Activated T-helper 2 cell treated with anti-CD3 and anti-CD28 coated beads, Interferon-gamma antibody, Interleukin-2, Interleukin-4, amounts not matched to agents 10 μg/mL and 5 μg/mL and 100 μg/mL, durations not matched to agents 14 hours and 24 hours and 36 hours (primary cell): ENCODE measurements at regions not wholly inside any gene's neighbourhood (a gene's known extent, or its start where the extent isn't known, plus 50 kb on each side); places are given as distances from the start of the nearest gene placed in this dataset.

ENCODE experiments used
- DNase-seq: peaks from one replicate; pipeline ENCODE4 v3.0.0; 2021; ENCODE audit warnings: low spot score
- H3K27ac Mint-ChIP-seq: one replicate; pipeline ENCODE4 v1.8.0; 2021; ENCODE audit warnings: mixed read lengths
- H3K27me3 Mint-ChIP-seq: one replicate; pipeline ENCODE4 v1.8.0; 2021; ENCODE audit warnings: low read depth, mixed read lengths
- H3K36me3 Mint-ChIP-seq: one replicate; pipeline ENCODE4 v1.8.0; 2021; ENCODE audit warnings: low read depth, mixed read lengths
- H3K4me1 Mint-ChIP-seq: one replicate; pipeline ENCODE4 v1.8.0; 2021; ENCODE audit warnings: low read depth, mixed read lengths
- H3K4me3 Mint-ChIP-seq: one replicate; pipeline ENCODE4 v1.8.0; 2021; ENCODE audit warnings: low read depth, mild to moderate bottlenecking, moderate library complexity, mixed read lengths
- H3K9me3 Mint-ChIP-seq: one replicate; pipeline ENCODE4 v1.8.0; 2021; ENCODE audit warnings: mixed read lengths
- intact Hi-C: fragments of 100-400 bp; cut with micrococcal nuclease; formaldehyde crosslinking; loops from one replicate; pipeline ENCODE4 v1.15.1; 2023

GRCh38 chr7:88484551-88484950 lies 177.9 kb upstream of the STEAP4 start:
- H3K27me3 Mint-ChIP-seq, result peaks cover 1% of the 10 kb centered on the region
- H3K4me1 Mint-ChIP-seq, result no peaks in the 10 kb centered on the region
- no peaks in the 10 kb centered on the region for H3K36me3 Mint-ChIP-seq
- H3K4me3 Mint-ChIP-seq, result no peak overlapping the region
- no peak for DNase-seq
- no peak overlapping the region for H3K27ac Mint-ChIP-seq
- intact Hi-C loops, result no loop called here
- H3K9me3 Mint-ChIP-seq, result no peaks in the 10 kb centered on the region

- no peak for DNase-seq
- intact Hi-C loops, result no loop called here
- no peak overlapping the region for H3K27ac Mint-ChIP-seq
- no peaks in the 10 kb centered on the region for H3K9me3 Mint-ChIP-seq
- H3K4me1 Mint-ChIP-seq, result no peaks in the 10 kb centered on the region
- H3K36me3 Mint-ChIP-seq, result no peaks in the 10 kb centered on the region
- H3K27me3 Mint-ChIP-seq, result peaks cover 2% of the 10 kb centered on the region
- no peak overlapping the region for H3K4me3 Mint-ChIP-seq
Observed at GRCh38 chr7:88480896-88481295, 174.2 kb upstream of the STEAP4 start.

- Mint-ChIP-seq H3K27ac (no peak overlapping the region), H3K27me3 (peaks cover 2% of the 10 kb centered on the region), H3K9me3 (no peaks in the 10 kb centered on the region), H3K4me1 (no peaks in the 10 kb centered on the region), H3K36me3 (no peaks in the 10 kb centered on the region), H3K4me3 (no peak overlapping the region)
- intact Hi-C loops, result no loop called here
- no peak for DNase-seq
Observed at GRCh38 chr7:88480271-88480670, 173.6 kb upstream of the STEAP4 start.

DNA sequence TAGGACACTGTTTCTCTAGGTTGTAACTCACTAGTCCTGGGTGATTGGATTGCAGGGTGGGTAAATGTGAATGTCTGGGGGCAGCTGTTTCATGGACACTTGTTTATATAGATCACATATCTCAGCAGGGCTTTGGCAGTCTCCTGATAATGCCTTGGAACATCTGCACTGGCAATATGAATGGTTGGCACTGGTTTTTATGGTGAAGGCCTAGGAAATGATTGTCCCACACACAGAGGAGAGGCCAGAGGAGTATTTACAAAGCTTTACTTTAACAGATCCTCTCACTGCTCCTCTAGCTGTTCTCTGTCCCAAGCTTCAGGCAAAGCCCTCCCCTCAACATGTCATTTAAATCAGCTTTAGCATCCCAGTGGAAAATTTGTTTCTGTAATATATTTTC lies 171.3 kb upstream of the STEAP4 start:
- Mint-ChIP-seq H3K27ac (no peak overlapping the region), H3K27me3 (peaks cover 2% of the 10 kb centered on the region), H3K9me3 (no peaks in the 10 kb centered on the region), H3K4me1 (no peaks in the 10 kb centered on the region), H3K36me3 (no peaks in the 10 kb centered on the region), H3K4me3 (no peak overlapping the region)
- intact Hi-C loops, result no loop called here
- no peak for DNase-seq

GRCh38 chr7:88465600-88465999 lies 158.9 kb upstream of the STEAP4 start:
- intact Hi-C loops, result no loop called here
- H3K36me3 Mint-ChIP-seq, result no peaks in the 10 kb centered on the region

DNA sequence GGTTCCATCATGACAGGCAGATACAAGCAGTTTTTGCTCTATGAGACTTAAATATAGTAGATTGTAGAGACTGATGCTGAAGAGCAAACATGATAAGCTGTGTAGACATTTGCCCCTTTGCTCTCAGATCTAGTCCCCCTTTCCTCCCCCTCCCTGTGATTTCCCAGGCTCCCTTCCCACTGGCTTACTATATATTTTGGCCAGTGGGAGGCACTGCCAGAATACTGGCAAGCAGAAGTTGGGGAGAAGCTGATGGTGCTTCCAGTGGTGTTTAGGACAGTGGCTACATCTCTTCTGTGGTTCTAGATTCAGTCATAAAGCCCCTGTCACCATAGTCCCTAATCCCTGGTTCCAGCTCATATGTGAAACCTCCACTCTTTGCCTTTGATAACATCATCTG lies 156.1 kb upstream of the STEAP4 start:
- no peaks in the 10 kb centered on the region for H3K4me1 Mint-ChIP-seq
- intact Hi-C loops, result no loop called here
- H3K27me3 Mint-ChIP-seq, result no peaks in the 10 kb centered on the region
- H3K27ac Mint-ChIP-seq, result no peak overlapping the region
- no peaks in the 10 kb centered on the region for H3K9me3 Mint-ChIP-seq
- no peaks in the 10 kb centered on the region for H3K36me3 Mint-ChIP-seq
- no peak for DNase-seq
- H3K4me3 Mint-ChIP-seq, result no peak overlapping the region

More at GRCh38 chr7:88465600-88465999, 158.9 kb upstream of the STEAP4 start:
- H3K9me3 Mint-ChIP-seq, result no peaks in the 10 kb centered on the region
- H3K27me3 Mint-ChIP-seq, result no peaks in the 10 kb centered on the region
- H3K4me3 Mint-ChIP-seq, result no peak overlapping the region
- no peaks in the 10 kb centered on the region for H3K4me1 Mint-ChIP-seq
- no peak overlapping the region for H3K27ac Mint-ChIP-seq
- no peak for DNase-seq

DNA sequence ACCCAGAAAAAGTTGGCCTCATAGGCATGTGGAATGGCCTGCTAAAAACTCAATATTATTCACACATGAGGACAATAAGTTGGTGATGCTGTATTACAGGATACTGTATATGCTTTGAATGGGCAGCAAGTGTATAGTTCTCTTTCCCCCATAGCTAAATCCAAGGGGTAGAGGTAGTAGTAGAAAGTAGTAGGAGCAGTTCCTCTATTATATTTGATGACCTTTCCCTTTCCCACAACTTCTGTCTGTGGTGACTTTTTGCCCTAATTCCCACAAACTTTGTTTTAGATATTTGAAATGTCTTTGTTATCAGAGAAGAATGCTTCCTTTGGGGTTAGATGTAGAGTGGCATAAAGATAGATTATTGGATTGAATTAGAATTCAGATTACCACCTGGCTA lies 154.0 kb upstream of the STEAP4 start:
- Mint-ChIP-seq H3K36me3 (no peaks in the 10 kb centered on the region), H3K4me1 (no peaks in the 10 kb centered on the region), H3K9me3 (no peaks in the 10 kb centered on the region), H3K4me3 (no peak overlapping the region), H3K27me3 (no peaks in the 10 kb centered on the region), H3K27ac (no peak overlapping the region)
- DNase-seq, result no peak
- intact Hi-C loops, result no loop called here

- H3K4me3 Mint-ChIP-seq, result no peak overlapping the region
- H3K4me1 Mint-ChIP-seq, result no peaks in the 10 kb centered on the region
- DNase-seq, result no peak
- no peaks in the 10 kb centered on the region for H3K36me3 Mint-ChIP-seq
- H3K27me3 Mint-ChIP-seq, result no peaks in the 10 kb centered on the region
- H3K9me3 Mint-ChIP-seq, result no peaks in the 10 kb centered on the region
- intact Hi-C loops, result no loop called here
- H3K27ac Mint-ChIP-seq, result no peak overlapping the region
Observed at GRCh38 chr7:88458946-88459345, 152.3 kb upstream of the STEAP4 start.

DNA sequence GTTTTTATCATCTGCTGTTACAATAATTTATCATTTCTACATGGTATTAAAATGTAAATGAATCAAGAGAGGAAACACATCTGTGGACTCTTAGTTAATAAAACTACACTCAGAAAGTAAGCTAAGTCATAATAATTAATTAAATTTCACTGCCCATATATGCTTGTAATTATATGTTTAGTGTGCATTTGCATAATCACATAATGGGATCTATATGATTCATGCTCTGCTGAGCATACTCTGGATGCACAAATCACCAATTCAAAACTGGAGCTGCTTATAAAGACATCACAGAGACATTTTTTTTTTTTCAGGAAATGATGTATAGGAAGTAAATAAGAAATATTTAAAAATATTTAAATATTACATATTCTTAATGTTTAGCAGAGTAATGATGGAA lies 151.6 kb upstream of the STEAP4 start:
- H3K36me3 Mint-ChIP-seq, result no peaks in the 10 kb centered on the region
- no peaks in the 10 kb centered on the region for H3K9me3 Mint-ChIP-seq
- H3K27me3 Mint-ChIP-seq, result no peaks in the 10 kb centered on the region
- no peaks in the 10 kb centered on the region for H3K4me1 Mint-ChIP-seq
- no peak overlapping the region for H3K4me3 Mint-ChIP-seq
- no peak overlapping the region for H3K27ac Mint-ChIP-seq
- intact Hi-C loops, result no loop called here
- DNase-seq, result no peak

GRCh38 chr7:88457320-88457719 lies 150.6 kb upstream of the STEAP4 start:
- no peaks in the 10 kb centered on the region for H3K9me3 Mint-ChIP-seq
- no peak for DNase-seq
- no peaks in the 10 kb centered on the region for H3K4me1 Mint-ChIP-seq
- H3K27ac Mint-ChIP-seq, result no peak overlapping the region
- no peak overlapping the region for H3K4me3 Mint-ChIP-seq
- intact Hi-C loops, result no loop called here
- no peaks in the 10 kb centered on the region for H3K36me3 Mint-ChIP-seq
- no peaks in the 10 kb centered on the region for H3K27me3 Mint-ChIP-seq

DNA sequence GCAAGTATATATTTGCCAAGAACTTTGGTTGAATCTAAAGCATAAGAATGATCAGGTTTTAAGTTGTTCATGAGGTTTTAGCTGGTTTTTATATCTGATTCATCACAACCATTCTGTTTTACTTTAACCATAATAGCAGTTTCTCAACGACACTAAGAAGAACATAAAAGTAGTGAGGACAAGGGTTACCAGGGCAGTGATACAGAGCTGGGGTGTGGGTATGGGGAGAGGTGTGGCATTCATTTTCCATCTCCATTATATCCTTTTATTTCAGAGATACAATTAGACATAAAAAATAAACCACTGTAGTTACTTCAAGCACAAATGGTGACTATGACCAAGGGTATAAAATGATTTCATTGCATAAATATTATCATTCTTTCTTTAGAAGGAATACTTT lies 149.8 kb upstream of the STEAP4 start:
- no peak for DNase-seq
- H3K27ac Mint-ChIP-seq, result no peak overlapping the region
- no peaks in the 10 kb centered on the region for H3K9me3 Mint-ChIP-seq
- H3K4me1 Mint-ChIP-seq, result no peaks in the 10 kb centered on the region
- H3K36me3 Mint-ChIP-seq, result no peaks in the 10 kb centered on the region
- intact Hi-C loops, result no loop called here
- no peak overlapping the region for H3K4me3 Mint-ChIP-seq
- H3K27me3 Mint-ChIP-seq, result no peaks in the 10 kb centered on the region

DNA sequence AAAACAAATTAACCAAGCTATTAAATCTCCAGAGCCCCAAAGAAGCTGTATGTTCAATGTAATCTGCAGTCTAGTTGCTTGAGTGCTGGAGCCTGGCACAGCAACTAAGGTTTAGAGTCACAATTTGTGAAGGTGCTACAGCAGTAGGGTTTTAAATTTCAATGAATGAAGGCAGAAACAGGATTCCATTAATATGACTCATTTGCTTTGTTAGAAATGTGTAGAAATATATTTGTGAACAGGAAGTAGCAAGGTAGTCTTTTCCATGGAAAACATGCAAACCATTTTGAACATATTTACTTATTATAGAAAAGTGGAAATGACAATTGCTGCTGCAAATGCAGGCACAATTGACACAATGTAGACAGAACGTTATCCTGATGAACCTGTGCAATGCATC lies 149.0 kb upstream of the STEAP4 start:
- no peak for DNase-seq
- H3K9me3 Mint-ChIP-seq, result no peaks in the 10 kb centered on the region
- H3K36me3 Mint-ChIP-seq, result no peaks in the 10 kb centered on the region
- H3K4me1 Mint-ChIP-seq, result no peaks in the 10 kb centered on the region
- H3K4me3 Mint-ChIP-seq, result no peak overlapping the region
- H3K27me3 Mint-ChIP-seq, result no peaks in the 10 kb centered on the region
- intact Hi-C loops, result no loop called here
- H3K27ac Mint-ChIP-seq, result no peak overlapping the region

DNA sequence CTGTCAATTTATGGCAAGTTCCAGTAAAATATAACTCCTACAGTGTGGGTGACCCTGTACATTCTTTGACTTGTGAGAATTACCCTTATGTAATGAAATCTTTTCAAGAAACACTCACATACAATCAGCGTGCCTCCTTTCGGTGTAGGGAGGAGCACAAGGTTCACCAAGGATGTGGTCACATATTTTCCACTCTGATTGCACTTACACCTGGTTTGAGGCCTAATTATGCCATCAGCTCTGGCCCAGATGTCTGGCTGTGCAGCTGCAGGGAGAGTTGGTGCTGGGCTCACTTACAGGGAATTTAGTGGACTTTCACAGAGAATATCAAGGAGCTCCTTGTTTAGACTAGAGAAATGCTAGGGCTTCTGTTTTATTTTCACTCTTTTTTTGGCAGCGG lies 146.0 kb upstream of the STEAP4 start:
- Mint-ChIP-seq H3K9me3 (no peaks in the 10 kb centered on the region), H3K4me3 (no peak overlapping the region), H3K4me1 (no peaks in the 10 kb centered on the region), H3K36me3 (no peaks in the 10 kb centered on the region), H3K27me3 (no peaks in the 10 kb centered on the region), H3K27ac (no peak overlapping the region)
- no peak for DNase-seq
- intact Hi-C loops, result no loop called here

- H3K36me3 Mint-ChIP-seq, result no peaks in the 10 kb centered on the region
- H3K9me3 Mint-ChIP-seq, result no peaks in the 10 kb centered on the region
- no peak overlapping the region for H3K27ac Mint-ChIP-seq
- H3K27me3 Mint-ChIP-seq, result no peaks in the 10 kb centered on the region
- no peaks in the 10 kb centered on the region for H3K4me1 Mint-ChIP-seq
- DNase-seq, result no peak
- intact Hi-C loops, result no loop called here
- no peak overlapping the region for H3K4me3 Mint-ChIP-seq
Observed at GRCh38 chr7:88450874-88451273, 144.2 kb upstream of the STEAP4 start.
